ENCODE measurements at regions not wholly inside any gene's neighbourhood (a gene's known extent, or its start where the extent isn't known, plus 50 kb on each side); places are given as distances from the start of the nearest gene placed in this dataset.

DNA sequence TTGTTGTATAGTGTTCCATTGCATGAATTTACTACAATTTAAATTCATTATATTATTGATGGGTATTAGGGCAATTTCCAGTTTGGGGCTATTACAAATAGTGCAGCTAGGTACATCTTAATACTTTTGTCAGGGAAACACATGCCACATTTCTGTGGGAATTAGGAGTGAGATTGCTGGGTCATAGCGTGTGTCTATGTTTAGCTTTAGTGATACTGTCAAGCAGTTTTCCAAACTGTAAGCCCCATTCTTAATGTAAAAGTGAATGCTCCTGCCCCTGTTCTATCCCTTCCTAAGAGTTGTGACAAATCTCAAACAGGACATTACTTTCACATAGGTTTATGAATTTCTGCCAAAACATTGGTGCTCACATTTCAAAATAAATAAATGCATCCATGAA lies 184.5 kb upstream of the ANKRD28 start:
- Histone ChIP-seq H4K20me1 (ENCODE audit: control insufficient read depth, insufficient read depth, low read length, poor library complexity, severe bottlenecking) (no peaks in the 10 kb centered on the region), H2AFZ (ENCODE audit: insufficient read depth, low read depth, low read length, poor library complexity, severe bottlenecking) (no peak overlapping the region), H3K36me3 (replicated peaks in 1 of 2; ENCODE audit: control extremely low read depth in 1 of 2, control insufficient read depth in 1 of 2, extremely low read depth in 1 of 2, insufficient read depth in 2 of 2, low read length in 1 of 2) (no peaks in the 10 kb centered on the region), H3K4me1 (ENCODE audit: control insufficient read depth in 2 of 2, insufficient read depth in 2 of 2, low read length in 2 of 2) (no peaks in the 10 kb centered on the region), H3K4me3 (ENCODE audit: control extremely low read depth in 1 of 5, extremely low read depth in 1 of 5, insufficient read depth in 1 of 5, low read depth in 2 of 5, low read length in 4 of 5) (no peak overlapping the region), H3K79me2 (ENCODE audit: control insufficient read depth, insufficient read depth, low read length) (no peaks in the 10 kb centered on the region), H3K27ac (ENCODE audit: low read length in 2 of 2) (no peak overlapping the region), H3K9ac (ENCODE audit: low read length) (no peak overlapping the region), H3K27me3 (replicated peaks in 1 of 4; ENCODE audit: control extremely low read depth in 1 of 4, control insufficient read depth in 3 of 4, insufficient read depth in 4 of 4, low read length in 3 of 4) (no peaks in the 10 kb centered on the region), H3K4me2 (replicated peaks; ENCODE audit: low read depth, low read length, poor library complexity, severe bottlenecking) (no peak overlapping the region), H3K9me3 (ENCODE audit: control extremely low read depth in 1 of 3, control insufficient read depth in 2 of 3, insufficient read depth in 1 of 3, low read length in 2 of 3) (peaks cover 0 to 3% (median 0%) of the 10 kb centered on the region in 3 donors)
- Mint-ChIP-seq H3K27ac (no peak overlapping the region), H3K9me3 (ENCODE audit: insufficient read depth) (peaks cover 3% of the 10 kb centered on the region), H3K4me3 (no peak overlapping the region), H3K27me3 (peaks cover 5% of the 10 kb centered on the region), H3K4me1 (no peaks in the 10 kb centered on the region)
- DNase-seq (no peak), ATAC-seq (ENCODE audit: low read depth) (no peak)
- TF ChIP-seq, protein P1, sequence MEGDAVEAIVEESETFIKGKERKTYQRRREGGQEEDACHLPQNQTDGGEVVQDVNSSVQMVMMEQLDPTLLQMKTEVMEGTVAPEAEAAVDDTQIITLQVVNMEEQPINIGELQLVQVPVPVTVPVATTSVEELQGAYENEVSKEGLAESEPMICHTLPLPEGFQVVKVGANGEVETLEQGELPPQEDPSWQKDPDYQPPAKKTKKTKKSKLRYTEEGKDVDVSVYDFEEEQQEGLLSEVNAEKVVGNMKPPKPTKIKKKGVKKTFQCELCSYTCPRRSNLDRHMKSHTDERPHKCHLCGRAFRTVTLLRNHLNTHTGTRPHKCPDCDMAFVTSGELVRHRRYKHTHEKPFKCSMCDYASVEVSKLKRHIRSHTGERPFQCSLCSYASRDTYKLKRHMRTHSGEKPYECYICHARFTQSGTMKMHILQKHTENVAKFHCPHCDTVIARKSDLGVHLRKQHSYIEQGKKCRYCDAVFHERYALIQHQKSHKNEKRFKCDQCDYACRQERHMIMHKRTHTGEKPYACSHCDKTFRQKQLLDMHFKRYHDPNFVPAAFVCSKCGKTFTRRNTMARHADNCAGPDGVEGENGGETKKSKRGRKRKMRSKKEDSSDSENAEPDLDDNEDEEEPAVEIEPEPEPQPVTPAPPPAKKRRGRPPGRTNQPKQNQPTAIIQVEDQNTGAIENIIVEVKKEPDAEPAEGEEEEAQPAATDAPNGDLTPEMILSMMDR (IDR thresholded peaks at IDR 0.05) = no peak
- no peak for TF ChIP-seq EZH2 (IDR thresholded peaks at IDR 0.05; ENCODE audit: borderline replicate concordance, insufficient read depth, low read depth, low read length, poor library complexity, severe bottlenecking)
- intact Hi-C loops (cut with micrococcal nuclease) = no loop called here
- WGBS (ENCODE audit: insufficient coverage) = no CpG with 5 or more reads among the region's 1 CpG
- ChIA-PET CTCF (no interaction called here), POLR2A (no interaction called here)

DNA sequence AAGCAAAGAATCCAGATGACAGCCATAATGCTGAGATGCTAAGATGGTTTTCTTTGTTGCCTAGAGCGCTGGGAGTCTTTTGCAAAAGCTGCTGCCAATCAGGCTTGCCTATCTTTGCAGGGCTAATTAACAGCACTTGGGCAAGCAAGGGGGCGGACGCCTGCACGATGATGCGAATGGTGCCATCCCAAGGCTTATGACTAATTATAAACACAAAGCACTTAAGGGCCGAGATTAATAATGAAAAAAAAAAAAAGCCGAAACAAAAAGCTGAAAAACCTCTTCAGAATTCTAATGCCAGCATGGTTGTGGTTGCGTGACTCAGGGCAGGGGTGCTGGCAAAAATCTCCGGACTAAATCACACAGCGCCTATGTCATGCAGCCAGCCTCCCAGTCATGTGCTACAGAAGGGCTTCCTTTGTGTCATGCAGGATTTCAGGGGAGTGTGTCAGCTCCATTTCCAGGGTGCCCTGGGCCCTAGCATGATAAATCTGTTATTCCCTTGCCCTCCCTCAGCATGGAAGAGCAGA lies 185.0 kb upstream of the ANKRD28 start:
- Histone ChIP-seq H2AFZ (ENCODE audit: insufficient read depth, low read depth, low read length, poor library complexity, severe bottlenecking) (no peak overlapping the region), H3K79me2 (ENCODE audit: control insufficient read depth, insufficient read depth, low read length) (no peaks in the 10 kb centered on the region), H3K4me3 (ENCODE audit: control extremely low read depth in 1 of 5, extremely low read depth in 1 of 5, insufficient read depth in 1 of 5, low read depth in 2 of 5, low read length in 4 of 5) (no peak overlapping the region), H3K4me1 (ENCODE audit: control insufficient read depth in 2 of 2, insufficient read depth in 2 of 2, low read length in 2 of 2) (no peaks in the 10 kb centered on the region), H3K9ac (ENCODE audit: low read length) (no peak overlapping the region), H3K4me2 (replicated peaks; ENCODE audit: low read depth, low read length, poor library complexity, severe bottlenecking) (no peak overlapping the region), H3K27me3 (replicated peaks in 1 of 4; ENCODE audit: control extremely low read depth in 1 of 4, control insufficient read depth in 3 of 4, insufficient read depth in 4 of 4, low read length in 3 of 4) (no peaks in the 10 kb centered on the region), H3K27ac (ENCODE audit: low read length in 2 of 2) (no peak overlapping the region), H3K36me3 (replicated peaks in 1 of 2; ENCODE audit: control extremely low read depth in 1 of 2, control insufficient read depth in 1 of 2, extremely low read depth in 1 of 2, insufficient read depth in 2 of 2, low read length in 1 of 2) (no peaks in the 10 kb centered on the region), H3K9me3 (ENCODE audit: control extremely low read depth in 1 of 3, control insufficient read depth in 2 of 3, insufficient read depth in 1 of 3, low read length in 2 of 3) (peaks cover 0 to 3% (median 1%) of the 10 kb centered on the region in 3 donors), H4K20me1 (ENCODE audit: control insufficient read depth, insufficient read depth, low read length, poor library complexity, severe bottlenecking) (no peaks in the 10 kb centered on the region)
- DNase-seq = no peak
- no peak overlapping the region for H3K27ac Mint-ChIP-seq
- peaks cover 4% of the 10 kb centered on the region for H3K9me3 Mint-ChIP-seq (ENCODE audit: insufficient read depth)
- H3K4me3 Mint-ChIP-seq = no peak overlapping the region
- POLR2A ChIA-PET = no interaction called here
- WGBS (ENCODE audit: insufficient coverage) = 89% methylated on average over 10 of the region's 10 CpGs
- intact Hi-C loops (cut with micrococcal nuclease) = no loop called here
- no peak for ATAC-seq (ENCODE audit: low read depth)
- TF ChIP-seq, protein P1 (IDR thresholded peaks at IDR 0.05) = no peak
- no peak for TF ChIP-seq EZH2 (IDR thresholded peaks at IDR 0.05; ENCODE audit: borderline replicate concordance, insufficient read depth, low read depth, low read length, poor library complexity, severe bottlenecking)
- no peaks in the 10 kb centered on the region for H3K4me1 Mint-ChIP-seq
- H3K27me3 Mint-ChIP-seq = peaks cover 5% of the 10 kb centered on the region
- CTCF ChIA-PET = no interaction called here
